ENCODE measurements at regions not wholly inside any gene's neighbourhood (a gene's known extent, or its start where the extent isn't known, plus 50 kb on each side); places are given as distances from the start of the nearest gene placed in this dataset.

DNA sequence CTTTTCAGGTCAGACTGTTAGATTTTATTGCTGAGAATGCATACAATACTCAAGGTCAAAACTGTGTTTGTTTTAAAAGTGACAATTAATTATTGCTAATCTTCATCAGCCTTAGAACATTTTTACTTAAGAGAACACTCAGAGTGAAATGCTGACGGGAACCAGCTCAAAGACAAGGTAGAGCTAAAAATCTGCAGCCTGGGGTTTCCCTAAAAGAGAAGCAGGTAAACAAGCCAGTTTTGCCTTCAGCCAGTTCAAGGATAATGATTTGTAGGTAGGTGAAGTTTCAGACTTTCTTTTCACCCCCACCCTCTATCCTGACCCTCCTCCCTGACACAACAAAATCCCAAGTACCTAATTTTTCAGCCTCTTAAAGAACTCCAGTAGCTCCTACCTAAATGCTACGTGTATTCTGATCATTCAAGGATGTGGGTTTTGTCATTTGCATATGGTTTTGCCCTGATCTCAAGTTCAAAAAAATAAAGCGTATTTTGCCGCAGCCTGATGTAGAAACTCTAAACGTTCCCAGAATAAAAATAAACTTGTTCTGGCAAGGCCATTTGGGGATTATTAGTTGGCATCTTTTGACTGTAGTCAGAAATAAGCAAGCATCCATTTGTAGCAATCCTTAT lies 407.2 kb downstream of the EFNA5 start:
- no peak for ATAC-seq (ENCODE audit: low read depth)
- Histone ChIP-seq H2AK5ac (ENCODE audit: low read depth, low read length) (no peak overlapping the region), H3K79me1 (ENCODE audit: low read depth in 1 of 2, low read length in 2 of 2) (no peaks in the 10 kb centered on the region), H3K23ac (ENCODE audit: low read depth, low read length) (no peak overlapping the region), H3K27me3 (ENCODE audit: control insufficient read depth, insufficient read depth, low read length) (no peaks in the 10 kb centered on the region), H2AFZ (replicated peaks; ENCODE audit: low read length, poor library complexity) (no peak overlapping the region), H3K4me3 (ENCODE audit: insufficient read depth, low read depth, low read length) (no peak overlapping the region), H2BK20ac (ENCODE audit: low read depth, low read length) (no peak overlapping the region), H3K27ac (ENCODE audit: insufficient read depth, low read length) (no peak overlapping the region), H3K4me1 (ENCODE audit: control insufficient read depth, insufficient read depth, low read length) (no peaks in the 10 kb centered on the region), H2AK9ac (replicated peaks; ENCODE audit: low read depth, low read length, poor library complexity) (no peak overlapping the region), H3K9ac (ENCODE audit: low read depth, low read length) (no peak overlapping the region), H2BK5ac (ENCODE audit: low read depth, low read length, poor library complexity, severe bottlenecking) (no peak overlapping the region), H2BK15ac (ENCODE audit: low read depth, low read length) (no peak overlapping the region), H3K4ac (ENCODE audit: low read depth, low read length) (no peak overlapping the region), H2BK120ac (ENCODE audit: low read depth, low read length) (no peak overlapping the region), H3K4me2 (ENCODE audit: low read depth, low read length) (no peak overlapping the region; the same call in 1 of the 2 replicates), H4K5ac (ENCODE audit: low read depth, low read length) (no peak overlapping the region), H3K18ac (ENCODE audit: low read depth, low read length) (no peak overlapping the region), H3K36me3 (ENCODE audit: control insufficient read depth, insufficient read depth, low read length) (no peaks in the 10 kb centered on the region), H4K91ac (ENCODE audit: insufficient read depth, low read depth, low read length) (no peak overlapping the region), H3K14ac (replicated peaks; ENCODE audit: low read depth, low read length) (no peak overlapping the region), H4K20me1 (ENCODE audit: insufficient read depth, low read length) (no peaks in the 10 kb centered on the region), H3K9me3 (ENCODE audit: control insufficient read depth, insufficient read depth, low read length) (no peaks in the 10 kb centered on the region; the same call in 1 of the 2 replicates), H4K8ac (ENCODE audit: low read depth in 2 of 2, low read length in 2 of 2) (no peak overlapping the region), H3K9me1 (ENCODE audit: insufficient read depth, low read length) (no peaks in the 10 kb centered on the region), H3K56ac (ENCODE audit: extremely low read depth, insufficient read depth, low read length) (no peak overlapping the region)
- intact Hi-C loops (cut with micrococcal nuclease) (no loop called here), in situ Hi-C loops (cut with MboI; ENCODE audit: low sequenced_read_pairs) (no loop called here), dilution Hi-C loops (cut with HindIII; ENCODE audit: low sequenced_read_pairs, unreplicated experiment) (no loop called here)
- TF ChIP-seq MXI1 (IDR thresholded peaks at IDR 0.05; ENCODE audit: borderline replicate concordance, low read depth, low read length), result no peak
- no peak for TF ChIP-seq CTCF (conservative IDR thresholded peaks at IDR 0.05; ENCODE audit: low read depth, low read length)
- no peak for TF ChIP-seq ELK1 (IDR thresholded peaks at IDR 0.05; ENCODE audit: borderline replicate concordance, low read depth, low read length)
- no peak for TF ChIP-seq FOS (IDR thresholded peaks at IDR 0.05; ENCODE audit: low read depth, low read length)
- TF ChIP-seq CHD1 (IDR thresholded peaks at IDR 0.05; ENCODE audit: low read depth, low read length), result no peak
- no peak for TF ChIP-seq RCOR1 (IDR thresholded peaks at IDR 0.05; ENCODE audit: insufficient replicate concordance, low read length)
- no peak for TF ChIP-seq RFX5 (IDR thresholded peaks at IDR 0.05; ENCODE audit: low read depth, low read length)
- TF ChIP-seq RAD21 (IDR thresholded peaks at IDR 0.05; ENCODE audit: low read length), result no peak
- ChIA-PET CTCF (no interaction called here), POLR2A (ENCODE audit: unreplicated experiment) (no interaction called here)
- no CpG with 5 or more reads among the region's 5 CpGs for WGBS, 2 experiments (ENCODE audit: extremely low coverage in 2 of 2, insufficient read length in 1 of 2)
- BruUV-seq (replicated peaks), result no TSS peak
- DNase-seq, result no peak

Measured in IMR-90 (cell line).